Tibial nerve (tissue), 4 donors: ENCODE measurements at regions not wholly inside any gene's neighbourhood (a gene's known extent, or its start where the extent isn't known, plus 50 kb on each side); places are given as distances from the start of the nearest gene placed in this dataset.

Experiments
- DNase-seq, 2 donors: peaks; one replicate each; pipeline ENCODE4 v3.0.0-alpha.2; 2019; ENCODE audit warnings: low spot score in 2 of 2
- H3K27ac ChIP-seq, 4 donors: fragments of 200-600 bp; sonication (generic) in 3 of 4; one replicate each; pipeline ENCODE4 v1.5.1; 2017 to 2019; ENCODE audit warnings: mild to moderate bottlenecking in 1 of 4
- H3K27me3 ChIP-seq, 2 donors: fragments of 200-600 bp; sonication (generic) in 1 of 2; one replicate each; pipeline versions ENCODE4 v1.5.1 to v1.6.0; 2017 to 2019
- H3K36me3 ChIP-seq, 3 donors: fragments of 200-600 bp; sonication (generic); one replicate each; pipeline ENCODE4 v1.5.1; 2018 to 2019
- H3K4me1 ChIP-seq, 4 donors: fragments of 200-600 bp; sonication (generic) in 3 of 4; one replicate each; pipeline ENCODE4 v1.5.1; 2017 to 2019
- H3K4me3 ChIP-seq, 4 donors: fragments of 200-600 bp; sonication (generic) in 3 of 4; one replicate each; pipeline ENCODE4 v1.5.1; 2017 to 2019; ENCODE audit warnings: mild to moderate bottlenecking in 1 of 4, moderate library complexity in 1 of 4
- H3K9me3 ChIP-seq, 4 donors: fragments of 200-600 bp; sonication (generic) in 3 of 4; one replicate each; pipeline ENCODE4 v1.5.1; 2017 to 2019
- CTCF ChIP-seq, 5 experiments: fragments of 200-600 bp in 3 of 5; fragments of 450-650 bp in 2 of 5; sonication (generic) in 3 of 5; IDR thresholded peaks; one replicate each; pipeline ENCODE4 v1.5.1; 2016 to 2019; ENCODE audit warnings: antibody characterized with exemption in 5 of 5, mild to moderate bottlenecking in 3 of 5, moderate library complexity in 2 of 5
- EP300 ChIP-seq, 2 donors: sonication (generic); formaldehyde crosslinking; IDR thresholded peaks; one replicate each; pipeline ENCODE4 v1.6.1; 2017; ENCODE audit warnings: antibody characterized with exemption in 2 of 2, mild to moderate bottlenecking in 1 of 2
- POLR2A ChIP-seq, 2 donors: fragments of 450-650 bp; IDR thresholded peaks; one replicate each; pipeline ENCODE4 v1.6.1; 2017; ENCODE audit warnings: antibody characterized with exemption in 2 of 2, mild to moderate bottlenecking in 2 of 2, moderate library complexity in 2 of 2
- WGBS, 2 donors: methylation state at CpG; one replicate each; pipeline ENCODE4 v1.1.5; 2018; 5-methylcytosine and 5-hydroxymethylcytosine counted together

GRCh38 chr13:47110141-47110540 is 213.3 kb upstream of the HTR2A start:
- TF ChIP-seq POLR2A (IDR thresholded peaks at IDR 0.05) (no peak), CTCF (IDR thresholded peaks at IDR 0.05) (no peak), EP300 (IDR thresholded peaks at IDR 0.05) (no peak)
- Histone ChIP-seq H3K4me1 (no peaks in the 10 kb centered on the region), H3K4me3 (no peak overlapping the region), H3K36me3 (no peaks in the 10 kb centered on the region), H3K9me3 (no peaks in the 10 kb centered on the region), H3K27ac (no peak overlapping the region), H3K27me3 (no peaks in the 10 kb centered on the region)
- WGBS, 2 donors, result 87 to 93% methylated on average over 4 of the region's 4 CpGs
- DNase-seq, result no peak

DNA sequence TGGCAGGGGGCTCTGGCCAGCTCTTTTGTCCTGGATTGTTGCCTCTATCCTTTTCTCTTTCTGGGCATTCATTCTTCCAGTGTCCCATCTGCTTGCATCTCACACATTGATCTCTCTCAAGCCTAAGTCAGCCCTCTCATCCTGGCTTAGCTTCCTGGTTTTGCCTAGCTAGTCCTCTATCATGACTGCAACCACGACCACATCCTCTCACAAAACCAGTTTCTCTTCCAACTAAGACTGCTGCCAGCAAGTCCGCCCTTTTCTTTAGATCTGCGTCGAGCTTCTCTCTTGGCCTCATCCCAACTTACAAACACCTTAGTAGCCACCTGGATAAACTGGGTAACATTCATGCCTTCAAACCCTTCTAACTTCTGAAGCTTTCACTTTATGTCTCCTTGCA is 212.2 kb upstream of the HTR2A start:
- no peak overlapping the region for H3K27ac ChIP-seq
- TF ChIP-seq POLR2A (IDR thresholded peaks at IDR 0.05) (no peak), EP300 (IDR thresholded peaks at IDR 0.05) (no peak), CTCF (IDR thresholded peaks at IDR 0.05) (no peak)
- no peak for DNase-seq
- H3K27me3 ChIP-seq, result no peaks in the 10 kb centered on the region
- no peaks in the 10 kb centered on the region for H3K4me1 ChIP-seq
- H3K9me3 ChIP-seq, result no peaks in the 10 kb centered on the region
- H3K36me3 ChIP-seq, result no peaks in the 10 kb centered on the region
- no peak overlapping the region for H3K4me3 ChIP-seq
- 66 to 75% methylated on average over 4 of the region's 4 CpGs for WGBS, 2 donors

DNA sequence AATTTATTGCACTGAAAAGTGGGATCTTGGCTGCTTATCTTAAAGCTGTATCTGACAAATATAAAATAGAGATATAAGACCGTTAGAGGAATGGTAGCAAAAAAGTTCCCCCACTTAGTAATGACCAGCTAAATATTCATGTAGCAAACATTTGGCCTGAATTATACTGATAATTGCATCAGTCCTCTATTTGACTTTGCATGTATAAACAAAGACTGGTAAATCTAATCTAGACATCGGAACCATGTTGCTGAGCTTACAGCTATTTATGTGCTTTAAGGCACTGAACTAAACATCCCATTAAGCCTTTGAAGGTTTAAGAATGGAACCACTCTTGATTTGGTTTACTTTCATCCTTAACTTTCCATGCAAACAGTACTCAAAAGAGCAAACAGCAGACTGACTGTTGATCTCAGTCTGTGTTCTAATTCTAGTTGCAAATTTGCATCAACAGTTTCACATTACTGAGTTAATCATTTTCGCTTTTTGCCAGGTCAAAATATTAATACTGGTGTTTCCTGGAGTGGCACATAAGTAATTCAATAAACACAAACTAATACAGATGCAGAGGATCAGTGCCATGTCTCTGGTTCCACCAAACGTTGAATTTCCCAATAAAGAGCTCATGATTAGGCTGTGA is 203.5 kb upstream of the HTR2A start:
- no peaks in the 10 kb centered on the region for H3K27me3 ChIP-seq
- H3K27ac ChIP-seq, result no peak overlapping the region
- WGBS, 2 donors, result 68 to 79% methylated on average over 4 of the region's 4 CpGs
- no peaks in the 10 kb centered on the region for H3K9me3 ChIP-seq
- H3K4me1 ChIP-seq, result peaks cover 0 to 4% (median 0%) of the 10 kb centered on the region in 4 donors
- no peak for DNase-seq
- TF ChIP-seq CTCF (IDR thresholded peaks at IDR 0.05) (no peak), POLR2A (IDR thresholded peaks at IDR 0.05) (no peak), EP300 (IDR thresholded peaks at IDR 0.05) (no peak)
- H3K36me3 ChIP-seq, result no peaks in the 10 kb centered on the region
- H3K4me3 ChIP-seq, result no peak overlapping the region

DNA sequence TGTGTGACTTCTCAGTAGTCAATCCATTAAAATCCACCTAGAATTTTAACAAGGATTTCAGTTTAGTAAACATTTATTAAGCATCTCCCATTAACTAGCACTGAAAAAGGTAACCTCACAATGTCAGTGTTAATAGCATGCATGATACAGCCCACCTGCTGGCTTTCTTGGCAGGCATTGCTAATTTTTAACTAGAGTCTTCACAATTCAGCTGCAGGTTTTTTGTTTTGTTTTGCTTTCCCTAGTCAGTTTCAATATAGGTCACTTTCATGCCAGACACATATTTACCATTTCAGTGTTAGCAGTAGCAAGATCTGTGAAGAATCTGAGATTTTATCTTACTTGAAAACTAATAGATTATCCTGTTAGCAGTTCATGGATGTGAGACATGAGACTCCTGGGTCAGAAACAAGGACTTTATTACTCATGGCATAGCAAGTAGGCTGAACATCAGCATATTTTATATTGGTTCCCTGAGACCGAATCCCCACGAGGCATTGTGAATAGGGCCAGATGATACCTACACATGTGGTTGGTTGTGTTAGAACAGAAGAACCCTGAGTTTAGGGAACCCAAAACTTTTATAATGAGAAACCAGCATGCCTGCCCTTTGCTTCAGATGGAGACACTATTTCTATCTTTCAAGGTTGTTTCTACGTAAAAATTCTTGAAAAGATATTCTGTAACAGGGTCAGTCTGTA is 198.0 kb upstream of the HTR2A start:
- 61 to 87% methylated on average over 3 of the region's 3 CpGs for WGBS, 2 donors
- Histone ChIP-seq H3K9me3 (no peaks in the 10 kb centered on the region), H3K4me1 (peaks cover 0 to 4% (median 0%) of the 10 kb centered on the region in 4 donors), H3K4me3 (no peak overlapping the region), H3K27me3 (no peaks in the 10 kb centered on the region), H3K27ac (no peak overlapping the region), H3K36me3 (no peaks in the 10 kb centered on the region)
- TF ChIP-seq CTCF (IDR thresholded peaks at IDR 0.05), result no peak
- TF ChIP-seq POLR2A (IDR thresholded peaks at IDR 0.05), result no peak
- TF ChIP-seq EP300 (IDR thresholded peaks at IDR 0.05), result no peak
- DNase-seq, result no peak

- TF ChIP-seq POLR2A (IDR thresholded peaks at IDR 0.05) (no peak), EP300 (IDR thresholded peaks at IDR 0.05) (no peak), CTCF (IDR thresholded peaks at IDR 0.05) (no peak)
Observed at GRCh38 chr13:47092202-47092601, 195.3 kb upstream of the HTR2A start.

More at GRCh38 chr13:47092202-47092601, 195.3 kb upstream of the HTR2A start:
- Histone ChIP-seq H3K27me3 (no peaks in the 10 kb centered on the region), H3K36me3 (no peaks in the 10 kb centered on the region), H3K4me1 (no peaks in the 10 kb centered on the region), H3K9me3 (no peaks in the 10 kb centered on the region), H3K4me3 (no peak overlapping the region), H3K27ac (no peak overlapping the region)
- DNase-seq, result no peak
- WGBS, 2 donors, result 71 to 79% methylated on average over 2 of the region's 2 CpGs
